Prostate gland (tissue), 2 donors: ENCODE measurements at regions not wholly inside any gene's neighbourhood (a gene's known extent, or its start where the extent isn't known, plus 50 kb on each side); places are given as distances from the start of the nearest gene placed in this dataset.

ENCODE experiments used
- CTCF ChIP-seq, 4 experiments: fragments of 200-600 bp in 2 of 4; fragments of 450-650 bp in 2 of 4; sonication (generic) in 2 of 4; IDR thresholded peaks; 1 replicate in 3 of 4; 2 replicates in 1 of 4; pipeline ENCODE4 v1.5.1; 2016 to 2019; ENCODE audit warnings: antibody characterized with exemption in 4 of 4, mild to moderate bottlenecking in 2 of 4, moderate library complexity in 2 of 4
- POLR2AphosphoS5 ChIP-seq: sonication (generic); formaldehyde crosslinking; IDR thresholded peaks from one replicate; pipeline ENCODE4 v1.6.1; 2017; ENCODE audit warnings: antibody characterized with exemption

- TF ChIP-seq CTCF (IDR thresholded peaks at IDR 0.05) (no peak), POLR2AphosphoS5 (no peak)
Measured at GRCh38 chr9:87792831-87793288, 66.9 kb downstream of the CTSL start.
